ENCODE measurements at regions not wholly inside any gene's neighbourhood (a gene's known extent, or its start where the extent isn't known, plus 50 kb on each side); places are given as distances from the start of the nearest gene placed in this dataset.

DNA sequence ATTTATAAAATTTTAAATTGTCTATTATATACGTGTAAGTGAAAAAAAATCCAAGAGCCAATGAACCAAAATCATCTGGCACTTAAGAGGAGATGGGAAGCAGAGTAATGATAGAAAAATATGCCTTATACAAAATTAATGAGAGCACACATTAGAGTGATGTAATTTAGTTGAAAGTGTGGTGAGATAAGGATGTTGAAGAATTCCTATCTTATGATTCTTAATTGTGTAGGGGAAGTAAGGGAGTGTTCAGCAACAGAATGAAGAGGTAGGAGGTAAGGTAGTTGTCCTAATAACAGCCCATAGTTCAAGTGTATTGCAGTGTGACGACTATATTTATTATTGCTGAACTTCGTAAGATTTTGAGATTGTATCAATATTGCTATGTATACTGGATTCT lies 843.4 kb upstream of the FLRT2 start:
- DNase-seq (ENCODE audit: low spot score in 2 of 2) = no peak
- WGBS = 53% methylated on average over 3 of the region's 3 CpGs
- H3K4me1 ChIP-seq = no peaks in the 10 kb centered on the region
- no peaks in the 10 kb centered on the region for H3K9me3 ChIP-seq
- no peak overlapping the region for H3K27ac ChIP-seq
- H3K27me3 ChIP-seq = no peaks in the 10 kb centered on the region
- H3K36me3 ChIP-seq = no peaks in the 10 kb centered on the region
- H3K4me3 ChIP-seq = no peak overlapping the region
- no peak for TF ChIP-seq POLR2AphosphoS5 (IDR thresholded peaks at IDR 0.05)
- TF ChIP-seq, protein P1, sequence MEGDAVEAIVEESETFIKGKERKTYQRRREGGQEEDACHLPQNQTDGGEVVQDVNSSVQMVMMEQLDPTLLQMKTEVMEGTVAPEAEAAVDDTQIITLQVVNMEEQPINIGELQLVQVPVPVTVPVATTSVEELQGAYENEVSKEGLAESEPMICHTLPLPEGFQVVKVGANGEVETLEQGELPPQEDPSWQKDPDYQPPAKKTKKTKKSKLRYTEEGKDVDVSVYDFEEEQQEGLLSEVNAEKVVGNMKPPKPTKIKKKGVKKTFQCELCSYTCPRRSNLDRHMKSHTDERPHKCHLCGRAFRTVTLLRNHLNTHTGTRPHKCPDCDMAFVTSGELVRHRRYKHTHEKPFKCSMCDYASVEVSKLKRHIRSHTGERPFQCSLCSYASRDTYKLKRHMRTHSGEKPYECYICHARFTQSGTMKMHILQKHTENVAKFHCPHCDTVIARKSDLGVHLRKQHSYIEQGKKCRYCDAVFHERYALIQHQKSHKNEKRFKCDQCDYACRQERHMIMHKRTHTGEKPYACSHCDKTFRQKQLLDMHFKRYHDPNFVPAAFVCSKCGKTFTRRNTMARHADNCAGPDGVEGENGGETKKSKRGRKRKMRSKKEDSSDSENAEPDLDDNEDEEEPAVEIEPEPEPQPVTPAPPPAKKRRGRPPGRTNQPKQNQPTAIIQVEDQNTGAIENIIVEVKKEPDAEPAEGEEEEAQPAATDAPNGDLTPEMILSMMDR (IDR thresholded peaks at IDR 0.05) = no peak
- no peak for TF ChIP-seq POLR2A (IDR thresholded peaks at IDR 0.05)
- TF ChIP-seq EP300 (IDR thresholded peaks at IDR 0.05) = no peak

DNA sequence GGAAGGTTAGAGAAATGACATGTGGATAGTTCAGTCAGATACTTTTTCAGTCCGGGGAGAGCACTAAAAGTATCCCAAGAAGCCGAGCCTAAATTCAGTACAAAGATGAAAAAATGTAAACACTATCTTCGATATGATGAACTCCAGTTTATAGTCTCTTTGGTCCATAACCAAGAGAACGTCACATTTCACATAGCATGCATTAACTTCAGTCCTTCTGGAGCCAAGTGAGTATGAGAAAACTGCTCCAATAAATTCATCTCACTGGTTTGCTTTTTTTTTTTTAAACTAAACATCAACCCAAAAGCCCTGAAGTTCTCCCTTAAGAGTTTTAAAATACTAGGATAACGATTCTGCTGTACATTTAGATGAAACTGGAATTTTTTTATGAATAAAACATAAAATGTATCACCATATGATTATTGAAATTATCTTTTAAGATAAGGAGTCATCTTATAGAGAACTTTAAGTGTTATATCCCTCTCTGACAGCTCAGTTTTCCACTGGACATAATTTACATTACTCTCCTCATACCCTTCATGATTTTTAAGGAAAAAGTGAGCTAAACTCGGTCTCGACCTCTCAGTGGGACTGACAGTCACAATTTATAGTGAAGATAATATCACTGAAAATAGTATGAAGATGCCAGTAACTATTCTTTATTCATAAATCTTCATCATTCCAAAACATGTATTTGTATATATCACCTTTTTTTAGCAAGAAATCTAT lies 841.5 kb upstream of the FLRT2 start:
- TF ChIP-seq POLR2A (IDR thresholded peaks at IDR 0.05) (no peak), EP300 (IDR thresholded peaks at IDR 0.05) (no peak), POLR2AphosphoS5 (IDR thresholded peaks at IDR 0.05) (no peak)
- TF ChIP-seq, protein P1 (IDR thresholded peaks at IDR 0.05) = no peak
- no peak overlapping the region for H3K27ac ChIP-seq
- no peak overlapping the region for H3K4me3 ChIP-seq
- H3K9me3 ChIP-seq = no peaks in the 10 kb centered on the region
- no peaks in the 10 kb centered on the region for H3K36me3 ChIP-seq
- H3K4me1 ChIP-seq = no peaks in the 10 kb centered on the region
- WGBS = 70% methylated on average over 7 of the region's 7 CpGs
- no peak for DNase-seq (ENCODE audit: low spot score in 2 of 2)
- H3K27me3 ChIP-seq = no peaks in the 10 kb centered on the region

DNA sequence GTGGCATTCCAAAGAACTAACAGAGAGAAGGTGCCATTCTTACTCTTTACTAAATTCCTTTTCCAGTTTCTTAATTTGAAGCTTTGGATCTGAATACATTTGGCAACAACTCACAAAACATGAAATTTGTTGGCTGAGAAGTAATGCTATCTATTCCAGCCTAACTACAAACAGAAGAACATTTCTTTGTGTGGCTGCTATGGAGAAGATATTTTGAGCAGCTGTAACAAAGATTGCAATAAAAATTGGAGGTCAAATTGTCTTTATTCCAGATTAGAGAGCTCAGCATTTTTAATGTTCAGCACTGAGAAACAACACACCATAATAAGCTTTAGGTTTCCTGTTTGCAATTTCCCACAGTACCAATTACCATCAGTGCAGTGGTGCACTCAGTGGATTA lies 835.8 kb upstream of the FLRT2 start:
- Histone ChIP-seq H3K27me3 (no peaks in the 10 kb centered on the region), H3K27ac (no peak overlapping the region), H3K4me3 (no peak overlapping the region), H3K4me1 (no peaks in the 10 kb centered on the region), H3K36me3 (no peaks in the 10 kb centered on the region), H3K9me3 (no peaks in the 10 kb centered on the region)
- TF ChIP-seq POLR2A (IDR thresholded peaks at IDR 0.05) (no peak), POLR2AphosphoS5 (IDR thresholded peaks at IDR 0.05) (no peak), EP300 (IDR thresholded peaks at IDR 0.05) (no peak)
- TF ChIP-seq, protein P1 (IDR thresholded peaks at IDR 0.05) = no peak
- DNase-seq (ENCODE audit: low spot score in 2 of 2) = no peak

DNA sequence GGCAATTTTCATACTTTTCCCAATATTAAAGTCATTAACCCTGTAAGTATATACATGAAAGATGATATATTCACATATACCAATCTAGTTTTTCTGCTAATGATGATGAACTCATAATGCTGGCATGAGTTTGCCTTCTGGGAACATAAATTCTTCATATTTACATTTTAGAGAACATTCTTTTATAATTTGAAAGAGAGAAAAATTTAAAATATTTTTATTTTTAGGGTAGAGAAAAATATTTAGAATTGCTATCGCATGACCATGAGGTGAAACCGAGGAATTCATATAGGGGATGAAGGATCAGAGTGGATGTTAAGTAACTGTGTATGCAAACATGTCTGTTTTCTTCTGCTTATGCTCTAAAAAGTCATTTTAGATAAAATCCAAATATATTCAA lies 825.3 kb upstream of the FLRT2 start:
- H3K36me3 ChIP-seq = no peaks in the 10 kb centered on the region
- H3K27ac ChIP-seq = no peak overlapping the region
- no peak for TF ChIP-seq EP300 (IDR thresholded peaks at IDR 0.05)
- no peak for TF ChIP-seq POLR2AphosphoS5 (IDR thresholded peaks at IDR 0.05)
- no peak for TF ChIP-seq POLR2A (IDR thresholded peaks at IDR 0.05)
- TF ChIP-seq, protein P1 (IDR thresholded peaks at IDR 0.05) = no peak
- H3K4me1 ChIP-seq = no peaks in the 10 kb centered on the region
- no peak overlapping the region for H3K4me3 ChIP-seq
- H3K27me3 ChIP-seq = no peaks in the 10 kb centered on the region
- no peak for DNase-seq (ENCODE audit: low spot score in 2 of 2)
- no peaks in the 10 kb centered on the region for H3K9me3 ChIP-seq
- WGBS = 87% methylated on average over 2 of the region's 2 CpGs

DNA sequence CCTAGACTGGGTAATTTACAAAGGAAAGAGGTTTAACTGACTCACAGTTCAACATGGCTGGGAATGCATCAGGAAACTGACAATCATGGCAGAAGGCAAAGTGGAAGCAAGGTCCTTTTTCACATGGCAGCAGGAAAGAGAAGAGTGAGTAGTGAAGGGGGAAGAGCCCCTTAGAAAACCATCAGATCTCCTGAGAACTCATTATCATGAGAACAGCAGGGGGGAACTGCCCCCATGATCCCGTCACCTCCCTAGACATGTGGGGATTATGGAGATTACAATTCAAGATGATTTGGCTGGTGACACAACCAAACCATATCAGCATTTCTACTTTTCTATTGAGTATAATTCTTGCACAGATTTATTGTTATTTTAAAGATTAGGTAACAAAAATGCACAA lies 822.1 kb upstream of the FLRT2 start:
- H3K27ac ChIP-seq = no peak overlapping the region
- H3K9me3 ChIP-seq = no peaks in the 10 kb centered on the region
- no peaks in the 10 kb centered on the region for H3K4me1 ChIP-seq
- no peak overlapping the region for H3K4me3 ChIP-seq
- TF ChIP-seq POLR2AphosphoS5 (IDR thresholded peaks at IDR 0.05) = no peak
- TF ChIP-seq EP300 (IDR thresholded peaks at IDR 0.05) = no peak
- TF ChIP-seq POLR2A (IDR thresholded peaks at IDR 0.05) = no peak
- TF ChIP-seq, protein P1 (IDR thresholded peaks at IDR 0.05) = no peak
- no peaks in the 10 kb centered on the region for H3K36me3 ChIP-seq
- H3K27me3 ChIP-seq = no peaks in the 10 kb centered on the region
- 95% methylated on average over 1 of the region's 1 CpG for WGBS
- no peak for DNase-seq (ENCODE audit: low spot score in 2 of 2)
